HG03159 (cell line): ENCODE measurements at regions not wholly inside any gene's neighbourhood (a gene's known extent, or its start where the extent isn't known, plus 50 kb on each side); places are given as distances from the start of the nearest gene placed in this dataset.

Experiments used
- ATAC-seq: cut with Tn5 transposase; IDR thresholded peaks from one replicate; pipeline ENCODE4 v1.9.1; 2021; ENCODE audit warnings: mild to moderate bottlenecking, moderate library complexity; ENCODE audit not compliant: unreplicated experiment

- ATAC-seq = no peak
Measured at GRCh38 chr2:234680688-234681619, 184.1 kb upstream of the ARL4C start.

DNA sequence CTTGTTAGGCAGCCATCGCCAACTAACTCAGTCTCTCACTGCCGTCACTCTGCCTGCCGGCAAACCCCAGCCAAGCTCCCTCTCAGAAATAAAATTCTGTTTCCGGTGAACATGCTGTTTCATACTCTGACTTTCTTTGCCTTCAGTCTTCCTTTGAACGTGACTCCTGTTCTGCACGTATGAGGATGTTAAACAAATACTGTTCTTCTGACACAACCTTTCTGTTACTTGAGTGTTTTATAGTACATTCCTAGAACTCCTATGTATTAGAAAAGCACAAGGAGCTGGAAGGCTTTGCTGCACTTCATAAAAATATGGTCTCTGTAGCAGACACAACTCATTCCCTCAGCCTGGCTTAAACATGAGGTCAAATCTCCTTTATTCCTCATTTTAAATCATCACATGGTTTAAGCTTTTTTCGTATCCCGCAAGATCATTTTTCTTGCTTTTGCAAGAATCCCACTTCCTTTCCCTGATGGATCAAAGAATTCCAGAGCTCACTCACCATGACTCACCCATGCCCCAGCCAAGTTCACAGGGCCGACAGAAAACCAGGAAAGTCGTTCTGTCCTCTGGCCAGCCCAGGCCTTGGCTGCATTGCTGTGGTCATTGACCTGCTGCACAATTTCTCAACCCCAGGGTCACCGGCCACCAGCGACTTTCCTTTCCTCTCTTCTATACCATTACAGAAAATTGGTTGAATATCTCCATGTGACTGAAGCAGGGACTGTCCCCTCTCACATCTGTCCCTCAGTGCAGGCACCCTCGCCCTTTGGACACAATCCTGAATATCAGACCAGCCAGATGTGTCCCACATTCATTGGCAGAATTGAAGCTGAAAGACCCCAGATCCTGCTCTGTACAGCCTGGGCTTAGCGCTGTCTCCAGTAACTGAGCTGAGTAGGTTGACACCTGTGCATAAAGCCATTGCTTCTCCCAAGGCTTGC, 183.1 kb upstream of the ARL4C start:
- no peak for ATAC-seq

GRCh38 chr2:234679301-234679740, 182.4 kb upstream of the ARL4C start:
- no peak for ATAC-seq

DNA sequence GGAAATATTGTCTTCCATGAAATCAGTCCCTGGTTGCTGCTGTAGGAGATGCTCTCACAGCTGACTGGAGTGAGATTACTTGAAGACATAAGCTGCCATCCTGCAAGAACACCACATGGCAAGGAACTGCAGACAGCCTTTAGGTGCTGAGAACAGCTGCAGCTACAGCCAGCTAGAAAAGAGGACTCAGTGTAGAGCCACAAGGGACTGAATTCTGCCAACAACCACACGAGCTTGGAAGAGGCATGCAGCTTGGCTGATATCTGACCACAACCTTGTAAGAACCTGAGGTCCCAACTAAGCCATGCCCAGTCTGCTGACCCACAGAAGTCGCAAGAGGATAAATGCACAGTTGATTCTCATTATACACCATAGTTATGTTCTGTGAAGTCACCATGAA, 181.8 kb upstream of the ARL4C start:
- no peak for ATAC-seq

DNA sequence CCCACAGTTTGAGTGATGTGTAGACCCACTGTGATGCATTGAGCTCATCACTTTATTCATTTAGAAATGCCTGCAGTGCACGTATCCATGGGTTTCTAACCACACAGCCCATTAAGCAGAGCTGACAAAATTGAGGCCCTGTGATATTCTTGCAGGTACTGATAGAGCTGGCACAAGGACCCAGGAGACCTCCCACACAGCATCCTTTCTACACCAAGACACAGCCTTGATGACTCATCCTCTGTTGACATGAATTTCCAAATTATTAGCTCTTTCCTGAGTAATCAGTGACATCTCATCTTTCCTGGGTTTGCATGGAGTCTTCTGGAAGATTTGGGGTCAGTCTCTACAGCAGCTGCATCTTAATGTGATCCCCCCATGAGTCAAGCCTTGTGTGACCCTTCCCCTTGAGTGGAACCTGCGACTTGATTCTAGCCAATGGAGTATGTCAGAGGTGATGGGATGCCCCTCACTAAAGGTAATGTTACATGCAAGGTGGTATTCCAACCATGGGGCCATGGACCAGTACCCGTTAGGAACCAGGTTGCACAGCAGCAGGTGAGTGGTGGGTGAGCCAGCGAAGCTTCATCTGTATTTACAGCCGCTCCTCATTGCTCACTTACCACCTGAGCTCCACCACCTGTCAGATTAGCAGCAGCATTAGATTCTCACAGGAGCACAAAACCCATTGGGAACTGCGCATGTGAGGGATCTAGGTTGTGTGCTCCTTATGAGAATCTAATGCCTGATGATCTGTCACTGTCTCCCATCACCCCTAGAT, 181.1 kb upstream of the ARL4C start:
- no peak for ATAC-seq

DNA sequence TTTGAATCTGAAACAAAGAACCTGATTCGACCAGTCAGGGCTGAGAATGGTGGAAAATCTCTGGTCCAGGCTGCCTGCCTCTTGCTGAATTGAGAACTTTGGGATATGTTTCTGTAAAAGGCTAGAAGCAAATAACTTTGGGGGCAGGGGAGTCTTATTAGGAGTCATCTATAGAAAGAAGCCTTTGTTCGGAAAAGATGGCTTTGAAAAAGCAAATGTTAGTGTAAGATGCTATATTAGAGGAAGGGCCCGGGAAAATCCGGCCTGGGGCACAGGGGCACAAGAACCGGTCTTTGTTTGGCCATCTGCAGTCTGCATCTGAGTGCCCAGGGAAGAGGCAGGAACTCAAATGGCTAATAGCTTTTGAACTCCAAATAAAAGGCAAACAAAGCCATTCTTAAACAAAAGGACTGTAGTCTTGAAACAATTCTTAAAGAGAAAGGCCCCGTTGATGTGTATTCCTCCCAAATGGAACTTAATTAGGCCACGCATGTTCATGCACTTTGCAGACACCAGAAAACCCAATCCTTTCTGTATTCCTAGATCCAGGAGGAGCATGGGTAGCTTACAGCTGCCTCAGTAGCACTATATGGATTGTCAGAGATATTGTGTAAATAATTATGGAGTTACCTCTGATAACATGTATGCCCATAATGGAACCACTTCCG, 180.0 kb upstream of the ARL4C start:
- ATAC-seq = no peak

DNA sequence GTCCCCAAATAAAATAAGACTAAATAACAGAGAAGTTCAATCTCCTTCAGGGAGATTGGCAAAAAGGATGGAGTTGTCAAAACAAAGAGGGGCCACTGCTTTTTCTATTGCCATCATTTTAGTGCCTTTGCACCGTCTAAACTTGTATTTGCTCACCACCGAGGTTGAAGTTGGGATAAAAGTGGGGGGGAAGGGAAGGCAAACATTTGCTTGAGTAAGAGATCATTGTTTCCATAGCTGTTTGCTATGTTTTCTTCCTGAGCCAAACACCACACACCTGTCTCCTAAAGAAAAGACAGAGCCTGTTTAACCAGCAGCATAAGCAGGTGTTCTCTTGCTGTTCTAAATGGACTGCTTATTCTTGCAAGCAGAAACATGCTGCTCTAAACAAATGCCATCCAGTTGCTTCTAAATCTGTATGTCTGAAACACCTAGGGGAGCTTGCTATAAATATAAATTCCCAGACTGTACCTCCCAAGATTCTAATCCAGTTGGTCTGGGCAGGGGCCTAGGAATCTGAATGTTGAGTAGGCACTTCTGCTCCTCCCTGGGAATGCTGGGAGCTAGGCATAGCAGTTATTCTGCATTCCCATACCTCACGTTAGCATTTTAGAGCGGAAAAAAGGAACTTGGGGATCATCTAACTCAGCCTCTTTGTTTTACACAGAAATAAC, 179.4 kb upstream of the ARL4C start:
- no peak for ATAC-seq

- no peak for ATAC-seq
Measured at GRCh38 chr2:234674781-234675201, 177.9 kb upstream of the ARL4C start.

- no peak for ATAC-seq
Measured at GRCh38 chr2:234673961-234674759, 177.3 kb upstream of the ARL4C start.

GRCh38 chr2:234673501-234673900, 176.6 kb upstream of the ARL4C start:
- ATAC-seq = no peak

GRCh38 chr2:234672498-234673150, 175.7 kb upstream of the ARL4C start:
- ATAC-seq = no peak

- no peak for ATAC-seq
Measured at GRCh38 chr2:234671716-234672115, 174.8 kb upstream of the ARL4C start.

DNA sequence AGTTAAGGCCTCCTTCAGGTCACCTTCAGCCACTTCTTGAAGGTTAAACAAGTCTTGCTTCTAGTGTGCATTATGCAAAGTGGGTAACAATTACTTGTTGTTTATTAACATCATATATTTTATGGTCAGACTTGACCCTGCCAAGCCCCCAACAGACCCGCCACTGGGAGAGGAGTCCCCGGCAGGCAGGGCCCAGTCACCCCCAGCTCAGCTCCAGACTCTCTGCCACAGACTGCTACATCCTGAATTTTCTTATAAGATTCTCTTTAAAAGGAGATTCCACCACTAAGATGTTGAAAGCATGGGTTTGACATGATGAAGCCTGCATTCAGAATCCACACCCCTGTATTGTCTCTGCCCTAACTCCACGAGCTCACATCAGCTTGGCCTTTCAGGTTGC, 174.3 kb upstream of the ARL4C start:
- no peak for ATAC-seq

GRCh38 chr2:234670806-234671205, 173.9 kb upstream of the ARL4C start:
- ATAC-seq = no peak

- ATAC-seq = no peak
Measured at GRCh38 chr2:234670052-234670451, 173.2 kb upstream of the ARL4C start.

- ATAC-seq = no peak
Measured at GRCh38 chr2:234669621-234670020, 172.7 kb upstream of the ARL4C start.

GRCh38 chr2:234669001-234669400, 172.1 kb upstream of the ARL4C start:
- no peak for ATAC-seq

- ATAC-seq = no peak
Measured at GRCh38 chr2:234666911-234667310, 170.0 kb upstream of the ARL4C start.
